H1 (cell line): ENCODE measurements at regions not wholly inside any gene's neighbourhood (a gene's known extent, or its start where the extent isn't known, plus 50 kb on each side); places are given as distances from the start of the nearest gene placed in this dataset.

ENCODE experiments used
- CTCF ChIA-PET: fragments of 300-600 bp; sonication (Branson Sonifier 250); formaldehyde crosslinking; loops from one replicate; lab custom pipeline; 2021; ENCODE audit not compliant: partially characterized antibody; lab: Charles Lee
- POLR2A ChIA-PET: fragments of 300-600 bp; sonication (Branson Sonifier 250); formaldehyde crosslinking; loops from one replicate; lab custom pipeline; 2021; ENCODE audit warnings: inconsistent platforms; ENCODE audit not compliant: partially characterized antibody; lab: Charles Lee
- DNase-seq, 2 experiments: peaks; one replicate each; pipeline versions ENCODE4 v3.0.0 to v3.0.0-alpha.2; 2010 to 2022; ENCODE audit warnings: low spot score in 2 of 2, low read depth in 1 of 2, mixed read lengths in 1 of 2
- FAIRE-seq: peaks from 2 replicates; lab custom pipeline; 2011; peaks lifted over from hg19 to GRCh38; lab: Jason Lieb, UNC
- H2AFZ ChIP-seq: 2 replicates; pipeline ENCODE4 v1.8.1; 2012; ENCODE audit warnings: low read length, inconsistent platforms
- H2AK5ac ChIP-seq: 2 replicates; pipeline ENCODE4 v1.6.1; 2013; ENCODE audit warnings: low read depth, low read length
- H2BK120ac ChIP-seq: replicated peaks from 2 replicates; pipeline ENCODE3; 2013; ENCODE audit warnings: low read depth, low read length, inconsistent platforms
- H2BK12ac ChIP-seq: 2 replicates; pipeline ENCODE4 v1.6.1; 2013; ENCODE audit warnings: low read depth, low read length
- H2BK15ac ChIP-seq: 2 replicates; pipeline ENCODE4 v1.6.1; 2013; ENCODE audit warnings: low read length
- H2BK20ac ChIP-seq: 2 replicates; pipeline ENCODE4 v1.6.1; 2013; ENCODE audit warnings: low read length
- H2BK5ac ChIP-seq: 2 replicates; pipeline ENCODE4 v1.6.1; 2013; ENCODE audit warnings: low read depth, low read length
- H3K14ac ChIP-seq: 2 replicates; pipeline ENCODE4 v1.6.1; 2013; ENCODE audit warnings: inconsistent platforms; ENCODE audit not compliant: insufficient read length
- H3K18ac ChIP-seq: 2 replicates; pipeline ENCODE4 v1.6.1; 2013; ENCODE audit warnings: low read length; ENCODE audit errors: extremely low read depth
- H3K23ac ChIP-seq: 2 replicates; pipeline ENCODE4 v1.6.1; 2013; ENCODE audit warnings: inconsistent platforms; ENCODE audit not compliant: insufficient read length
- H3K23me2 ChIP-seq: 2 replicates; pipeline ENCODE4 v1.6.1; 2013; ENCODE audit warnings: low read depth, low read length
- H3K27ac ChIP-seq: 2 replicates; pipeline ENCODE4 v1.6.1; 2011; ENCODE audit warnings: low read depth, low read length, inconsistent platforms
- H3K27me3 ChIP-seq, 4 experiments: replicated peaks in 1 of 4; 1 replicate in 1 of 4; 2 replicates in 3 of 4; pipeline versions ENCODE4 v1.6.1 to v1.8.1; 2011 to 2013; ENCODE audit warnings: low read length in 3 of 4, mild to moderate bottlenecking in 3 of 4, inconsistent platforms in 2 of 4, mixed read lengths in 2 of 4, moderate library complexity in 1 of 4; ENCODE audit not compliant: control insufficient read depth in 3 of 4, insufficient read depth in 3 of 4; ENCODE audit errors: extremely low read depth in 1 of 4
- H3K36me3 ChIP-seq, 4 experiments: 2 replicates each; pipeline versions ENCODE4 v1.6.1 to v1.8.1; 2011 to 2013; ENCODE audit warnings: mild to moderate bottlenecking in 4 of 4, low read length in 3 of 4, moderate library complexity in 2 of 4, control low read depth in 1 of 4, inconsistent platforms in 1 of 4; ENCODE audit not compliant: insufficient read depth in 4 of 4, control insufficient read depth in 2 of 4
- H3K4ac ChIP-seq: replicated peaks from 2 replicates; pipeline ENCODE3; 2013; ENCODE audit warnings: low read length, low read depth, mixed read lengths, inconsistent platforms; ENCODE audit not compliant: insufficient read length
- H3K4me1 ChIP-seq, 4 experiments: replicated peaks in 1 of 4; 1 replicate in 1 of 4; 2 replicates in 3 of 4; pipeline versions ENCODE4 v1.6.1 to v1.8.1; 2011 to 2013; ENCODE audit warnings: low read length in 3 of 4, inconsistent platforms in 2 of 4, mixed read lengths in 1 of 4; ENCODE audit not compliant: insufficient read depth in 4 of 4, control insufficient read depth in 3 of 4
- H3K4me2 ChIP-seq, 2 experiments: 2 replicates each; pipeline versions ENCODE4 v1.6.1 to v1.8.1; 2011 to 2013; ENCODE audit warnings: low read depth in 2 of 2, low read length in 2 of 2, control low read depth in 1 of 2, inconsistent platforms in 1 of 2, mild to moderate bottlenecking in 1 of 2; ENCODE audit not compliant: insufficient read depth in 1 of 2
- H3K4me3 ChIP-seq, 4 experiments: fragments of 200-600, 300-600 bp in 1 of 4; sonication (generic), shearing (Covaris generic), sonication (Bioruptor Twin) in 1 of 4; 2 replicates each; pipeline versions ENCODE4 v1.5.1 to v1.8.1; 2011 to 2016; ENCODE audit warnings: low read length in 4 of 4, low read depth in 3 of 4, control low read depth in 2 of 4, inconsistent platforms in 2 of 4, mild to moderate bottlenecking in 2 of 4, mixed read lengths in 1 of 4, moderate library complexity in 1 of 4; ENCODE audit not compliant: insufficient read depth in 2 of 4; ENCODE audit errors: extremely low read depth in 1 of 4
- H3K56ac ChIP-seq: replicated peaks from 2 replicates; pipeline ENCODE3; 2013; ENCODE audit warnings: low read depth, mild to moderate bottlenecking, mixed read lengths, low read length, inconsistent platforms; ENCODE audit not compliant: insufficient read length
- H3K79me1 ChIP-seq: 2 replicates; pipeline ENCODE4 v1.6.1; 2013; ENCODE audit warnings: low read depth, low read length, control low read depth
- H3K79me2 ChIP-seq, 2 experiments: 2 replicates each; pipeline versions ENCODE4 v1.6.1 to v1.8.1; 2012 to 2013; ENCODE audit warnings: low read length in 2 of 2, mild to moderate bottlenecking in 2 of 2, inconsistent platforms in 1 of 2; ENCODE audit not compliant: insufficient read depth in 2 of 2, control insufficient read depth in 1 of 2
- H3K9ac ChIP-seq, 4 experiments: replicated peaks in 1 of 4; 1 replicate in 1 of 4; 2 replicates in 3 of 4; pipeline versions ENCODE4 v1.6.1 to v1.8.1; 2011 to 2013; ENCODE audit warnings: low read depth in 3 of 4, low read length in 3 of 4, control low read depth in 2 of 4, mild to moderate bottlenecking in 2 of 4, moderate library complexity in 2 of 4, inconsistent platforms in 1 of 4; ENCODE audit errors: extremely low read depth in 1 of 4
- H3K9me3 ChIP-seq, 2 experiments: 2 replicates each; pipeline versions ENCODE4 v1.6.1 to v1.8.1; 2012 to 2013; ENCODE audit warnings: mild to moderate bottlenecking in 2 of 2, moderate library complexity in 2 of 2, control low read depth in 1 of 2, inconsistent platforms in 1 of 2, low read depth in 1 of 2, low read length in 1 of 2, mixed read lengths in 1 of 2; ENCODE audit not compliant: insufficient read depth in 2 of 2
- H4K20me1 ChIP-seq, 2 experiments: replicated peaks in 1 of 2; 2 replicates each; pipeline versions ENCODE3 to v1.8.1; 2011 to 2013; ENCODE audit warnings: inconsistent platforms in 2 of 2, low read length in 2 of 2, mild to moderate bottlenecking in 1 of 2; ENCODE audit not compliant: insufficient read depth in 2 of 2, control insufficient read depth in 1 of 2
- H4K5ac ChIP-seq: 2 replicates; pipeline ENCODE4 v1.6.1; 2013; ENCODE audit warnings: low read length, low read depth, mixed read lengths, inconsistent platforms; ENCODE audit not compliant: insufficient read length
- H4K8ac ChIP-seq: 2 replicates; pipeline ENCODE4 v1.8.0; 2013; ENCODE audit warnings: mild to moderate bottlenecking, moderate library complexity, low read length, inconsistent platforms; ENCODE audit not compliant: insufficient read depth; ENCODE audit errors: extremely low read depth
- H4K91ac ChIP-seq: replicated peaks from 2 replicates; pipeline ENCODE3; 2013; ENCODE audit warnings: low read length, mixed read lengths, inconsistent platforms; ENCODE audit not compliant: insufficient read length
- MAFK ChIP-seq: IDR thresholded peaks from 2 replicates; pipeline ENCODE4 v1.6.1; 2012; ENCODE audit warnings: low read depth, mild to moderate bottlenecking, improper control_type of control experiment, low read length
- SIX5 ChIP-seq: IDR thresholded peaks from 2 replicates; pipeline ENCODE4 v1.6.1; 2011; ENCODE audit warnings: mild to moderate bottlenecking, low read depth, low read length
- WGBS, 2 experiments: shearing (Covaris generic) in 1 of 2; methylation state at CpG; one replicate each; pipeline versions ENCODE4 v1.1.6 to v1.1.7; 2013 to 2015; ENCODE audit warnings: low lambda C conversion rate in 2 of 2, mixed read lengths in 2 of 2, inconsistent platforms in 1 of 2, low coverage in 1 of 2, missing lambda C conversion rate in 1 of 2; ENCODE audit not compliant: insufficient replicate concordance in 2 of 2, insufficient coverage in 1 of 2, insufficient read length in 1 of 2; ENCODE audit errors: extremely low coverage in 1 of 2, missing lambda C conversion rate in 1 of 2; 5-methylcytosine and 5-hydroxymethylcytosine counted together

GRCh38 chr6:166085500-166085899 lies 82.2 kb downstream of the TBXT start:
- H2BK20ac ChIP-seq = no peak overlapping the region
- H3K4me3 ChIP-seq = no peak overlapping the region
- H3K27me3 ChIP-seq = peaks cover 0 to 4% (median 0%) of the 10 kb centered on the region in 4 experiments; a peak in 1 of 7 replicates
- 80% methylated on average over 2 of the region's 2 CpGs; no CpG with 5 or more reads in 1 of the 2 experiments for WGBS, 2 experiments
- ChIA-PET POLR2A (no interaction called here), CTCF (interaction anchor here (1.0 to 4.7 kb wide), 6 partner anchors 9 to 200 kb away, joined by 3 to 24 read pairs (median 8); no protein-coding TSS in a partner anchor)
- no peaks in the 10 kb centered on the region for H3K79me2 ChIP-seq
- H3K56ac ChIP-seq = no peak overlapping the region
- H2BK15ac ChIP-seq = no peak overlapping the region
- FAIRE-seq (no peak), DNase-seq (no peak)
- no peak overlapping the region for H2BK12ac ChIP-seq
- H3K9me3 ChIP-seq = no peaks in the 10 kb centered on the region
- no peak overlapping the region for H4K8ac ChIP-seq
- H4K5ac ChIP-seq = no peak overlapping the region
- H3K4me1 ChIP-seq = no peaks in the 10 kb centered on the region
- H3K79me1 ChIP-seq = no peaks in the 10 kb centered on the region
- TF ChIP-seq SIX5 = no peak
- TF ChIP-seq MAFK = peak; percentile 83
- peaks cover 3% of the 10 kb centered on the region; the same call in 1 of the 2 replicates for H3K23me2 ChIP-seq
- H4K91ac ChIP-seq = no peak overlapping the region
- H2BK120ac ChIP-seq = no peak overlapping the region
- no peak overlapping the region for H3K27ac ChIP-seq
- no peak overlapping the region for H3K18ac ChIP-seq
- H3K9ac ChIP-seq = no peak overlapping the region
- H3K14ac ChIP-seq = no peak overlapping the region
- H3K36me3 ChIP-seq = no peaks in the 10 kb centered on the region
- peaks cover 0 to 3% of the 10 kb centered on the region in 2 experiments for H4K20me1 ChIP-seq
- H2BK5ac ChIP-seq = no peak overlapping the region
- H3K23ac ChIP-seq = no peak overlapping the region
- peak overlapping the region; percentile 86; the same call in 1 of the 2 replicates for H2AFZ ChIP-seq
- H3K4me2 ChIP-seq = no peak overlapping the region
- no peak overlapping the region for H3K4ac ChIP-seq
- H2AK5ac ChIP-seq = no peak overlapping the region
